ENCODE measurements at regions not wholly inside any gene's neighbourhood (a gene's known extent, or its start where the extent isn't known, plus 50 kb on each side); places are given as distances from the start of the nearest gene placed in this dataset.

DNA sequence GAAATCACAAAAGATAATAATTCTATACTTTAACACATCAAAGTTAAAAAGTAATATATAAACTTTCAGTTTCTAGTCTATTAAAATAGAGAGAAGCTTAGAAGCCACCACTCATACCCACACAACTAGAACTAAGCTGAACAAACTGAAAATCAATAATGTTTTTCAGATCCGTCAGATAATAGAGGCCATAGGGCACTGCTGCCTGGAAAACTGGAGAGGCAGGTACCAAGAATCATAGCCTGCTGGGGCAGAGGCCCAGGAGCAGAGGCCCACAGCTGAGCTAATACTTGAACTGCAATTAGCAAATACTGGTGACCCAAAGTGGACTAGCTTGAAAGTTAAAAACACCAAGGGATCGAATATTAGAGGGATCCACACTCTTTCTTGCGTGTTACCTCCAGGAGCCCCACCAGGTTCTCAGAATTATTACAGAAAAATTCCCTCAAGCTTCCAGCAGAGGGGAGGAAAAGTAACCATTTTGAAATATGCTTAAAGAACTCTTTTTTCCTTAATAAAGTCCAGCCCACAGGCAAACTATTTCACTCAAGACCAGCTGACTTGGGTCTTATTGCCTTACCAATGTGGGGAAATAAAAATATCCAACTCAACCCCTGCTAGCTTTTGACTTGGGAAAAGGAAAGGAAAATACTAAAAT is 774.1 kb upstream of the IGFBP3 start:
- Histone ChIP-seq H3K4me3 (ENCODE audit: low read depth in 1 of 2, low read length in 2 of 2) (no peak overlapping the region), H3K36me3 (ENCODE audit: control insufficient read depth in 2 of 2, insufficient read depth in 2 of 2, low read length in 1 of 2) (no peaks in the 10 kb centered on the region), H3K4me1 (ENCODE audit: control insufficient read depth in 2 of 2, insufficient read depth in 2 of 2, low read length in 1 of 2) (no peaks in the 10 kb centered on the region), H3K9me3 (ENCODE audit: control insufficient read depth in 2 of 2, insufficient read depth in 1 of 2, low read depth in 1 of 2, low read length in 1 of 2) (no peaks in the 10 kb centered on the region), H3K27me3 (ENCODE audit: control insufficient read depth in 1 of 2, insufficient read depth in 2 of 2, low read length in 2 of 2) (no peaks in the 10 kb centered on the region), H3K27ac (ENCODE audit: low read depth in 2 of 2, low read length in 1 of 2) (no peak overlapping the region)
- WGBS, 2 donors, result 64 to 68% methylated on average over 3 of the region's 3 CpGs

DNA sequence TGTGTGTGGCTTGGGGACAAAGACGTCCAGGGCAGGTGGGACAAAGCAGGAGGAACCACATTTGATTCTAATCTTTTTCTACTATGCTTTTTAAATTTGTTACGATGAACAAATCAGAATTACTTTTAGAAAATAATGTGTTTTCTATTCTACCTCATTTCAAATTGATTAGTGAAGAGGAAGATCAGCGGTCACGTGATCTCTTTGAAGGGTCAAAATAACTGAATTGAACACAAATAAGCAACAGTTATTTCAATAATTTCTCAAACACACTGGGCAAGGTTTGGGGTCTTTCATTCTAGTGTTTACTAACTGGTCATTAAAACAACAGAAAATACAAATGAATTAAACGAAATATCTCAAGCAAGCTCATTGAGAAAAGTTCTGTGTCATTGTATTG is 773.0 kb upstream of the IGFBP3 start:
- Histone ChIP-seq H3K4me1 (ENCODE audit: control insufficient read depth in 2 of 2, insufficient read depth in 2 of 2, low read length in 1 of 2) (no peaks in the 10 kb centered on the region), H3K9me3 (ENCODE audit: control insufficient read depth in 2 of 2, insufficient read depth in 1 of 2, low read depth in 1 of 2, low read length in 1 of 2) (no peaks in the 10 kb centered on the region), H3K27me3 (ENCODE audit: control insufficient read depth in 1 of 2, insufficient read depth in 2 of 2, low read length in 2 of 2) (no peaks in the 10 kb centered on the region), H3K4me3 (ENCODE audit: low read depth in 1 of 2, low read length in 2 of 2) (no peak overlapping the region), H3K27ac (ENCODE audit: low read depth in 2 of 2, low read length in 1 of 2) (no peak overlapping the region), H3K36me3 (ENCODE audit: control insufficient read depth in 2 of 2, insufficient read depth in 2 of 2, low read length in 1 of 2) (no peaks in the 10 kb centered on the region)
- 61 to 66% methylated on average over 5 of the region's 5 CpGs for whole genome bisulfite sequencing, 2 donors

DNA sequence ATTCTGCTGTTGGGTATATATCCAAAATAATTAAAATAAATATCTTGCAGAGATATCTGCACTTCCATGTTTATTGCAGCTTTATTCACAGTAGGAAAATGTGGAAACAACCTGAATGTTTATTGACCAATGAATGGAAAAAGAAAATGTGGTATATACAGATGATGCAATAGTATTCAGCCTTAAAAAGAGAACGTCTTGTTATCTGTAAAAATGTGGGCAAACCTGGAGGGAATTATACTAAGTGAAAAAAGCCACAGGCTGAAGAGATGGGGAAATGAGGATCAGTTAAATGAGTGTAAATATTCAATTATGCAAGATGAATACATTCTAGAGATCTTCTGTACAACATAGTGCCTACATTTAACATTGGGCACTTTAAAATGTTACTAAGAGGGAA is 766.1 kb upstream of the IGFBP3 start:
- Histone ChIP-seq H3K9me3 (ENCODE audit: control insufficient read depth in 2 of 2, insufficient read depth in 1 of 2, low read depth in 1 of 2, low read length in 1 of 2) (no peaks in the 10 kb centered on the region), H3K4me3 (ENCODE audit: low read depth in 1 of 2, low read length in 2 of 2) (no peak overlapping the region), H3K36me3 (ENCODE audit: control insufficient read depth in 2 of 2, insufficient read depth in 2 of 2, low read length in 1 of 2) (no peaks in the 10 kb centered on the region), H3K27ac (ENCODE audit: low read depth in 2 of 2, low read length in 1 of 2) (no peak overlapping the region), H3K4me1 (ENCODE audit: control insufficient read depth in 2 of 2, insufficient read depth in 2 of 2, low read length in 1 of 2) (peaks cover 0 to under 1% of the 10 kb centered on the region in 2 donors), H3K27me3 (ENCODE audit: control insufficient read depth in 1 of 2, insufficient read depth in 2 of 2, low read length in 2 of 2) (no peaks in the 10 kb centered on the region)
- 69 to 86% methylated on average over 1 of the region's 1 CpG for WGBS, 2 donors

DNA sequence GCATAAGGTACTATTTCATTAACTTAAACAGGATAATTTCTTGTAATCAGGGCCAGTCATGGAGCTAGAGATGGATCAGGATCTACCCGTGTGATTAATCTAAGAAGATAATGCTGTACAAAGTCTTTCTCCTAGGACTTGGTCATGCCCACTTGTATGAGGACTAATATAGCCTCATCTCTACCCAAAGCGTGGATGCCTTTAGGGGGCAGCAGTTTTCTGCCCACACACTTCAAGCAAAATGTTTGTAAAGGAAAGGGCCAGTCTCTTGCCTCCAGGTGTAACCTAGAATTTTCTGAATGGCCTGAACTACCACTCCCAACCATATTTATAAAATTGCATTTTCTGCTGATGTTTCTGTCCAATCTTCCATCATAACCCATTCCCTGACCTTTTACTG is 764.0 kb upstream of the IGFBP3 start:
- Histone ChIP-seq H3K27me3 (ENCODE audit: control insufficient read depth in 1 of 2, insufficient read depth in 2 of 2, low read length in 2 of 2) (no peaks in the 10 kb centered on the region), H3K4me1 (ENCODE audit: control insufficient read depth in 2 of 2, insufficient read depth in 2 of 2, low read length in 1 of 2) (peaks cover 0 to 3% of the 10 kb centered on the region in 2 donors), H3K36me3 (ENCODE audit: control insufficient read depth in 2 of 2, insufficient read depth in 2 of 2, low read length in 1 of 2) (no peaks in the 10 kb centered on the region), H3K27ac (ENCODE audit: low read depth in 2 of 2, low read length in 1 of 2) (no peak overlapping the region), H3K9me3 (ENCODE audit: control insufficient read depth in 2 of 2, insufficient read depth in 1 of 2, low read depth in 1 of 2, low read length in 1 of 2) (no peaks in the 10 kb centered on the region), H3K4me3 (ENCODE audit: low read depth in 1 of 2, low read length in 2 of 2) (no peak overlapping the region)
- WGBS, 2 donors, result 74% methylated on average over 2 of the region's 2 CpGs

DNA sequence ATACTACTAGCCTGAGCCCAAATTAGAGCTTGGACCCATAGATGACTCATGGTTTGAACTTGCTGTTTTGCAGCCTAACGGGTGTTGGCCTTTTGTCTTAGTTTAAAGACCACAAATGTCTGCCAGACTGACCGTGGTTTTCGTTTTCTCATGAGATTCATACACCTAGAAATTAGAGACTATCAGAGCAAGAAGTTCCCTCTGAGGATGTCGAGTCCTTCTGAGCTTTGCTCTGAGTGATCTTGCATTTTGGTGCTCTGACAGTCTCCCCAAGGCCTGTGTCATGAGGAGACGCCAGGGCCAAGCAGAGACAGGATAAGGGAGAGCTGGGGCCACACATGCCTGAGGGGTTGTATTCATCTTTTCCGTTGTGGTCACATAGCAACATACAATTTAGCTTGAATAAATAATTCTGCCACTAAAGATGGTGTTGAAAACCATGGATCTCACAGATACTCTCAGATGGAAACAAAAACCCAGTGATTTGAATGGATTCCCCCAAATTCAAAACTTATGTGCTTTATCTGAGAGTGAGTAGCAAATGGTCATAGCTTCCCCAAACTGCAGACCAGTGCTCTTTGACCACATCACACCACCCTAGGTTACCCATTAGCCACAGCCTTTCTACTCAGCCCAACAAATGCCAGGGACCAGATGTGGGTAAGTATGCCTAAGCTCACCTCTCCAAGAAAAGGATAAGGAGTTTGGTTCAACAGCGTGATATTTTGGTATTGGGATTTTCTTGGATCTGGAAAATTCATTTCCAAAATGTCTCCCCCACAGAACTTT is 762.0 kb upstream of the IGFBP3 start:
- WGBS, 2 donors, result 67 to 75% methylated on average over 7 of the region's 7 CpGs
- no peaks in the 10 kb centered on the region for H3K36me3 ChIP-seq (ENCODE audit: control insufficient read depth in 2 of 2, insufficient read depth in 2 of 2, low read length in 1 of 2)
- no peak overlapping the region for H3K27ac ChIP-seq (ENCODE audit: low read depth in 2 of 2, low read length in 1 of 2)
- H3K4me1 ChIP-seq (ENCODE audit: control insufficient read depth in 2 of 2, insufficient read depth in 2 of 2, low read length in 1 of 2), result peaks cover 0 to 3% of the 10 kb centered on the region in 2 donors
- H3K27me3 ChIP-seq (ENCODE audit: control insufficient read depth in 1 of 2, insufficient read depth in 2 of 2, low read length in 2 of 2), result no peaks in the 10 kb centered on the region
- no peak overlapping the region for H3K4me3 ChIP-seq (ENCODE audit: low read depth in 1 of 2, low read length in 2 of 2)
- no peaks in the 10 kb centered on the region for H3K9me3 ChIP-seq (ENCODE audit: control insufficient read depth in 2 of 2, insufficient read depth in 1 of 2, low read depth in 1 of 2, low read length in 1 of 2)

DNA sequence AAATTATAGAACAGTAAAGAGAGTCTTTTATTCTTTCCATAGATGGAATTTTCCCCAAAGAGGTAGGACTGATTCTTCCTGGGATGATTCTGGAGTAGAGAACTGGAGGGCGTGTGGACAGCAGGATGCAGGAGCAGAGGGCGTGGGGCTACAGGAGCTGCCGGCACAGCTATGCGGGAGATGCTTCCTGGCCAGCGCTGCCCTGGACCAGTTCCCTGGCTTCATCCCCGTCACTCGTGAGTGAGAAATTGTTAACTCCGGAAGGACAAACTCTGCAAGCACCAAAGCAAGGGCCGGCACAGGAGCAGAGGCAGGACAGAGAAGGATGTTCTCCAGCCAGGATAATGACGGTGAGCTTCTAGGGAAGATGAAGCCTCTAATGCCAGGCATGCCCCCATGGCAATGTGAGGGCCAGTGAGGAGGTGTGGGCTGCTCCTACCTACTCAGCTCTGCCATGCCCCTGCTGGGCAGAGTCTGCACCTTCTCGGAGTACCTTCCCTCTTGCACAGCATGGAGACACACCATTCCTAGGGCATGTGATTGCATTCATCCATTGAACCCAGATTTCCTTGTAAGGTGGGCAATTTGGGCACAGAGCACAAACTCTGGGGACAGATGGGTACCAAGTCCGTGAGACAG is 760.9 kb upstream of the IGFBP3 start:
- 63 to 67% methylated on average over 12 of the region's 12 CpGs for WGBS, 2 donors
- H3K9me3 ChIP-seq (ENCODE audit: control insufficient read depth in 2 of 2, insufficient read depth in 1 of 2, low read depth in 1 of 2, low read length in 1 of 2), result no peaks in the 10 kb centered on the region
- no peaks in the 10 kb centered on the region for H3K36me3 ChIP-seq (ENCODE audit: control insufficient read depth in 2 of 2, insufficient read depth in 2 of 2, low read length in 1 of 2)
- H3K4me1 ChIP-seq (ENCODE audit: control insufficient read depth in 2 of 2, insufficient read depth in 2 of 2, low read length in 1 of 2), result peaks cover 0 to 3% of the 10 kb centered on the region in 2 donors
- no peak overlapping the region for H3K27ac ChIP-seq (ENCODE audit: low read depth in 2 of 2, low read length in 1 of 2)
- H3K4me3 ChIP-seq (ENCODE audit: low read depth in 1 of 2, low read length in 2 of 2), result no peak overlapping the region
- H3K27me3 ChIP-seq (ENCODE audit: control insufficient read depth in 1 of 2, insufficient read depth in 2 of 2, low read length in 2 of 2), result no peaks in the 10 kb centered on the region

DNA sequence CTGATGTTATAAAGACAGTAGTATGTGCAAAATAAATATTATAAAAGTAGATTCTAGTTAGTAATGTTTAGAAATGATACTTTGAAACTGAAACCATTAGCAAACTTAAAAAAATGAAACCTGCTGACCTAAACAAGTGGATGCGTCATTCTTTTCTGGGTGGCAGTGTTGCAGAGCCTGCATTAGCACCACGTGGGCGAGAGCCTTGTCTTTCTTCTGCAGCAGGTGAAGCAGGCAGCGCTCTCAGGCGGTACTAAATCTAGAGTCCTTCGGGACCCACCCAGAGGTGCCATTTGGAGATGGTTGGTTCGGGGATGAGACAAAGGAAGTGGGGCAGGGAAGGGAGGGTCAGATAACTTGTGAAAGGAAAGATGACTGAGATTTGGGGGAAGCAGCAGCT is 759.1 kb upstream of the IGFBP3 start:
- Histone ChIP-seq H3K9me3 (ENCODE audit: control insufficient read depth in 2 of 2, insufficient read depth in 1 of 2, low read depth in 1 of 2, low read length in 1 of 2) (no peaks in the 10 kb centered on the region), H3K27me3 (ENCODE audit: control insufficient read depth in 1 of 2, insufficient read depth in 2 of 2, low read length in 2 of 2) (no peaks in the 10 kb centered on the region), H3K36me3 (ENCODE audit: control insufficient read depth in 2 of 2, insufficient read depth in 2 of 2, low read length in 1 of 2) (no peaks in the 10 kb centered on the region), H3K27ac (ENCODE audit: low read depth in 2 of 2, low read length in 1 of 2) (no peak overlapping the region), H3K4me3 (ENCODE audit: low read depth in 1 of 2, low read length in 2 of 2) (no peak overlapping the region), H3K4me1 (ENCODE audit: control insufficient read depth in 2 of 2, insufficient read depth in 2 of 2, low read length in 1 of 2) (peaks cover 0 to 3% of the 10 kb centered on the region in 2 donors)
- 81 to 85% methylated on average over 7 of the region's 7 CpGs for WGBS, 2 donors

DNA sequence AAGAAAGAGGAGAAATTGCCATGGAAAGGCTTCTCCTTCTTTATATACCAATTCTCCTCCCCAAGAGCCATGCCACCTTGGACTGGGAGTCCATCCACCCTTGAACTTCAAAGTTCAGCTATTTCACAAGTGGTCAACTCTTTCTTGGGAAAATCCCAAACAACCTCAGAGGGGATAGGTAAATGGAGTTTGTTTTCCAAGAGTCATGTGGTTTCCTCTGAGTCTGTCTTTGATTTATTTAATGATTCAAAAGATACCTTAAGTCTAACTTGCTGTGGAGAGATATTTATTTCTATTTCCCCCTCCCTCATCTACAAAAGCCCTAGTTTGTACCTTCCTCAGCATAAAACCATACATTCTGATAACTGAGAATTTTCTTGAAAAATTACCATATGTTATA is 758.6 kb upstream of the IGFBP3 start:
- no peak overlapping the region for H3K27ac ChIP-seq (ENCODE audit: low read depth in 2 of 2, low read length in 1 of 2)
- H3K36me3 ChIP-seq (ENCODE audit: control insufficient read depth in 2 of 2, insufficient read depth in 2 of 2, low read length in 1 of 2), result no peaks in the 10 kb centered on the region
- H3K4me1 ChIP-seq (ENCODE audit: control insufficient read depth in 2 of 2, insufficient read depth in 2 of 2, low read length in 1 of 2), result peaks cover 0 to 3% of the 10 kb centered on the region in 2 donors
- H3K4me3 ChIP-seq (ENCODE audit: low read depth in 1 of 2, low read length in 2 of 2), result no peak overlapping the region
- H3K27me3 ChIP-seq (ENCODE audit: control insufficient read depth in 1 of 2, insufficient read depth in 2 of 2, low read length in 2 of 2), result no peaks in the 10 kb centered on the region
- H3K9me3 ChIP-seq (ENCODE audit: control insufficient read depth in 2 of 2, insufficient read depth in 1 of 2, low read depth in 1 of 2, low read length in 1 of 2), result no peaks in the 10 kb centered on the region

DNA sequence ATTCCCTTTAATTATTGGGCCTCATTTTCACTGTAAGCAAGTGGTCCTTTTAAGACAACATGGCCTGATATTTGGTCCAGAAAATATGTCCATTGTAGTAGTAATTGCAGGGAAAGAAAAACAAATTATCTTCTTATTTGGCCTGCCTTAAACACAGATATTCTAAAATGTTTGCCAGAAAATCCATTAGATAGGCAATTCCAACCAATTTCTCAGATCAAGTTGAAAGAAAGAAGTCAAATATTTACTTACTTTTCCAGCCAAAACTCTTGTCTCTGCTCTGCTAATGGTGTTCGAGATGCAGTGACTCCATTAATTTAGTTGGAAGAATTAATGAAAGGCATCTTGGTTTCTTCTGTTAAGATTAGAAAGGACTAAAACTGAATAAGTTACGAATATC is 757.3 kb upstream of the IGFBP3 start:
- H3K27ac ChIP-seq (ENCODE audit: low read depth in 2 of 2, low read length in 1 of 2), result no peak overlapping the region
- no peaks in the 10 kb centered on the region for H3K36me3 ChIP-seq (ENCODE audit: control insufficient read depth in 2 of 2, insufficient read depth in 2 of 2, low read length in 1 of 2)
- WGBS, 2 donors, result 61 to 62% methylated on average over 2 of the region's 2 CpGs
- H3K4me3 ChIP-seq (ENCODE audit: low read depth in 1 of 2, low read length in 2 of 2), result no peak overlapping the region
- H3K9me3 ChIP-seq (ENCODE audit: control insufficient read depth in 2 of 2, insufficient read depth in 1 of 2, low read depth in 1 of 2, low read length in 1 of 2), result no peaks in the 10 kb centered on the region
- H3K4me1 ChIP-seq (ENCODE audit: control insufficient read depth in 2 of 2, insufficient read depth in 2 of 2, low read length in 1 of 2), result peaks cover 0 to 3% of the 10 kb centered on the region in 2 donors
- no peaks in the 10 kb centered on the region for H3K27me3 ChIP-seq (ENCODE audit: control insufficient read depth in 1 of 2, insufficient read depth in 2 of 2, low read length in 2 of 2)

All from esophagus (tissue), 2 donors.